BLaER1 (cell line): ENCODE measurements at regions not wholly inside any gene's neighbourhood (a gene's known extent, or its start where the extent isn't known, plus 50 kb on each side); places are given as distances from the start of the nearest gene placed in this dataset.

Experiments
- H3K27ac ChIP-seq: shearing (Covaris generic); formaldehyde crosslinking; 2 replicates; pipeline ENCODE4 v1.8.1; 2022
- H3K27me3 ChIP-seq: shearing (Covaris generic); formaldehyde crosslinking; 2 replicates; pipeline ENCODE4 v1.8.1; 2022
- H3K36me3 ChIP-seq: shearing (Covaris generic); formaldehyde crosslinking; 2 replicates; pipeline ENCODE4 v1.8.1; 2022
- H3K4me1 ChIP-seq: shearing (Covaris generic); formaldehyde crosslinking; 2 replicates; pipeline ENCODE4 v1.8.1; 2022
- H3K4me2 ChIP-seq: shearing (Covaris generic); formaldehyde crosslinking; 2 replicates; pipeline ENCODE4 v1.8.1; 2022
- H3K4me3 ChIP-seq: shearing (Covaris generic); formaldehyde crosslinking; 2 replicates; pipeline ENCODE4 v1.8.1; 2022
- H3K9ac ChIP-seq: shearing (Covaris generic); formaldehyde crosslinking; 2 replicates; pipeline ENCODE4 v1.8.1; 2022
- H3K9me3 ChIP-seq: shearing (Covaris generic); formaldehyde crosslinking; 2 replicates; pipeline ENCODE4 v1.8.1; 2022
- H4K20me1 ChIP-seq: shearing (Covaris generic); formaldehyde crosslinking; 2 replicates; pipeline ENCODE4 v1.8.1; 2022
- Cebpa-rat ChIP-seq: shearing (Covaris generic); IDR thresholded peaks from 2 replicates; pipeline ENCODE4 v1.8.1; 2022

DNA sequence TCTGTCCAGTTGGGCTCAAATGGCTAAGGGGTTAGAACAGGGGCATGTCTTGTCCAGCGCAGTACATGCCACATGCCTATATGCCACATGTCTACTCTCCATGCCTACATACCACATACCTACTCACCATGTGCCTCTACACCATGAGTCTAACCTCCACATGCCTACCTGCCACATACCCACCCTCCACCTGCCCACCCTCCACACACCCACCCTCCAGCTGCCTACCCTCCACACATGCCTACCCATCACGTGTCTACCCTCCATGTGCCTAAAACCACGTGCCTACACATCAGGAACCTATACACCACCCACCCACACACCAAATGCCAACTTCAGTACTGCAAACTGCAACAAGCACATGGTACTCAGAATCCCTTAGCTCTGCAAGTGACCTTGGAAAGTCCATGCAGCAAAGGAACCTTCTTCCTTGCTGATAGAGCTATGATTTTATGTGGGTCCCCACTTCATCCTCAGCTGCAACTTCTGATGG is 113.0 kb upstream of the CST7 start:
- H3K27ac ChIP-seq = no peak overlapping the region
- H3K4me2 ChIP-seq = no peak overlapping the region
- H3K9ac ChIP-seq = no peak overlapping the region
- no peak for TF ChIP-seq Cebpa-rat
- no peaks in the 10 kb centered on the region for H3K27me3 ChIP-seq
- H4K20me1 ChIP-seq = no peaks in the 10 kb centered on the region
- H3K9me3 ChIP-seq = peaks cover under 1% of the 10 kb centered on the region; the same call in 1 of the 2 replicates
- H3K4me3 ChIP-seq = no peak overlapping the region
- peaks cover 50% of the 10 kb centered on the region for H3K4me1 ChIP-seq
- no peaks in the 10 kb centered on the region for H3K36me3 ChIP-seq

DNA sequence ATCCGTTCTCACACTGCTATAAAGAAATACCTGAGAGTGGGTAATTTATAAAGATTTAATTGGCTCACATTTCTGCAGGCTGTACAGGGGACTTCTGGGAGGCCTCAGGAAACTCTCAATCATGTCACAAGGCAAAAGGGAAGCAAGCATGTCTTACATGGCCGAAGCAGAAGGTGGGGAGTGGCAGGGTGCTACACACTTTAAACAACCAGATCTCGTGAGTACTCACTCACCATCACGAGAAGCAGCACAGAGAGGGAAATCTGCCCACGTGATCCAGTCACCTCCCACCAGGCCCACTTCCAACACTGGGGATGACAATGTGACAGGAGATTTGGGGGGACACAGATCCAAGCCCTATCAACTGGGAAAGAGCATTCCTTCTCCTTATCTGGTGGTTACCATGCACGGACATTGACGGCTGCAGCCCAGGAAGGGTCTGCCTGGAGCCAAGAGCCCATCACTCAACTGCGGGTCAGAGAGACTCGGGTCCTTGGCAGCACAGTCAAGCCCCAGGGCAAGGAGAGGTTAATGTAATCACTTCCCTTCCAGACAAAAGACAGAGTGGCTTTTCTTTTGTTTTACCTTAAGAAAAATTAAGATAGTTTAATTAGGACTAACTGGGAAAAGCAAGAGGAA is 112.3 kb upstream of the CST7 start:
- no peak for TF ChIP-seq Cebpa-rat
- no peaks in the 10 kb centered on the region for H4K20me1 ChIP-seq
- no peak overlapping the region for H3K4me2 ChIP-seq
- H3K27me3 ChIP-seq = no peaks in the 10 kb centered on the region
- H3K9me3 ChIP-seq = no peaks in the 10 kb centered on the region
- no peak overlapping the region for H3K27ac ChIP-seq
- no peak overlapping the region for H3K4me3 ChIP-seq
- no peaks in the 10 kb centered on the region for H3K36me3 ChIP-seq
- no peak overlapping the region for H3K9ac ChIP-seq
- peaks cover 44% of the 10 kb centered on the region for H3K4me1 ChIP-seq

DNA sequence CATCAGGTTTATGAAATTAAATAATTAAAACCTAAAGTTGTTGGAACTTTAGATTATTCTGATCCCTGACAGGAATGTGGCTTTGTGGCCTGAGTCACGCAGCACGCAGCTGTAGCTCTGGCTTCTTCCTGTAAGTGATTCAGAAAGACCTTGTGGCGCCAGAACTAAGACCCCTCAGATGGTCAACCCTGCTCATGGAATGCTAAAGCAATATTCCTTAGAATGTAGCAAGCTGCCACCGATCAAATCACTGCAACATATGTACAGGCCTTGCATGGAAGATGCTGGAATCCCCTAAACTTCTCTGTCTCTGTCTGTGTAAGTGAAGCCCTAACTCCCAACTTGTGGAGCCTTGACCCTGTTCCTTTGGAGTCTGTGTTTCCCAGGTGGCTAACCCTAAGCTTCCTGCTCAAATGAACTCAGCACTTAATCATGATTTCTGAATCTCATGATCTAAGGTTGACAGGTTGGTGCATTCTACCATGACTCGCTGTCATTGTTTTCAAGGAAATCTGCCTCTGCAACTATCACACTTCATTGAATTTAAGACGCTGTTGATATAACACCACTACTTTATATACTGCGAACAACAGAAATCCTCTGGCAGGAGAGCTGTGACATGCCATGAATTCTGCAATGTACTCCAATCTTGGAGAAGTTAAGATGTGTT is 111.2 kb upstream of the CST7 start:
- peak overlapping the region; percentile 70 for H3K4me2 ChIP-seq
- H3K27ac ChIP-seq = no peak overlapping the region
- H3K9me3 ChIP-seq = no peaks in the 10 kb centered on the region
- no peaks in the 10 kb centered on the region for H3K36me3 ChIP-seq
- no peak overlapping the region for H3K9ac ChIP-seq
- H3K4me1 ChIP-seq = peaks cover 54% of the 10 kb centered on the region
- no peak for TF ChIP-seq Cebpa-rat
- no peak overlapping the region for H3K4me3 ChIP-seq
- no peaks in the 10 kb centered on the region for H4K20me1 ChIP-seq
- no peaks in the 10 kb centered on the region for H3K27me3 ChIP-seq

DNA sequence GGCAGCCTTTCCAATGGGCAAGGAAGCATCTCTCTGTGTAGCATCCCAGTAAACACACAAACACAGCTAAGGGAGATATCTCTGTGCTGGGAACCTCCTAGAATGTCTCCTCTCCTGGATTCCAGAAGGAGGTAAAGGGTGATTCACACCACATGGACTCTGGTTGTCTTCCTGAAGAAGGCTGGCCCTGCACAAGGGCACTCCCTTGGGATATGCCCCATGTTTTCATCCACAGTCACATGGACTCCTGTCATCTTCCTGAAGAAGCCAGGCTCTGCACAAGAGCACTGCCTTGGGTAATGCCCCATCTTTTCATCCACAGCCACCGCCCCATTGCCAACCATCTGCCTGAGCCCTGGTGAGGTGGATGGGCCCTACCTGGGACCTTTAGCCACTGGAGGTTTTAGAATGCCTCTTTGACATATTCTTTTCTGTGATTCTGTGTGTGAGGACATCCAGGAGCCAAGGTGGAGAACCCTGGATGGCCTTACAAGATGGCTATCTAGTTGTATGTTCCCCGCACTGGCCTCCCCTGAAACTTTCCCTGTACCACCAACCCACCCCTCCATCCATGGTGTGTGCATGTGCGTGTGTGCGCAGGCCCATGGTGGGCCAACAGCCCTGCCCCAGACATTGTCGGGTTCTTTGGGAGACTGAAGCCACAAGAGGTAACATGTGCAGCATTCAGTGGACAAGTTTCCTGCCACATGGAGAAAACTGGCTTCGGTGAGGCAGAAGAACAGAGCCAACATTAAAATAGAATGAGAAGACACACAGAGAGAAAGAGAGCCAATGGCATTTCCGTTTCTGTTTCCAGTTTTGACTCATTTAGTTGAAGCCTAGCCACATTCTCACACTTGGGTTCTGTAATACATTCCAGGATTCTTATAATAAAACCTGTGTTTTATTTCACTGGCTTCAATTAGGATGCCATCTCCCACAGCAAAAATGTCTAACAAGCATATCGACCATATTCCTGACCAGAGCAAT is 110.2 kb upstream of the CST7 start:
- Histone ChIP-seq H3K27ac (no peak overlapping the region), H3K4me3 (no peak overlapping the region), H4K20me1 (no peaks in the 10 kb centered on the region), H3K9ac (no peak overlapping the region), H3K4me1 (peaks cover 53% of the 10 kb centered on the region), H3K4me2 (peak overlapping the region; percentile 70), H3K9me3 (no peaks in the 10 kb centered on the region), H3K27me3 (no peaks in the 10 kb centered on the region), H3K36me3 (no peaks in the 10 kb centered on the region)
- no peak for TF ChIP-seq Cebpa-rat

DNA sequence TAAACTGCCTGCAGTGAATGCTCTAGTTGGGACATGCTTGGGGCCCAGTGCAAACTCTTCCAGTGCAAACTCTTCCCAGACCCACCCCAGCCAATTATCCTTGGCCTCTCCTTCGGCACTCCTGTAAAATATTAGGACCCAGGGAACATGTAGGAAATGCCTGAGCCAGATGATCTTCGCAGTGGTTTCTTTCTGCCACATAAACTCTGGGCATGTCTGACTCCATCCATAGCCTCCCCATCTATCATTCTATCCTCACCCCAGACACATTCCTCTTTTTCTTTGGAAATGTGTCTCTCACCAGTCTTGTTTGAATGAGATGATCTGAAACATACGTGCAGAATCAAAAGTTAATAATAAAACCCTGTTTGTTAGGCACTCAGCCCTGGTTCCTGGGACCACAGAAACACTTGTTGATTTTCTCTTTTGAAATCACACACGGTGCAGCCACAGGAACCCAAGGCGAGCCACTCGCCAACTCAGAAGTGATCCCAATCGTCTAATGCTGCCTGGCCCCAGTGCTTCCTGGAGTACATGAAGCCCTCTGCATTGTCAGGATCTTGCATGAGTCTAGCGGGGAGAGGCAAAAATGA is 108.9 kb upstream of the CST7 start:
- Histone ChIP-seq H3K27me3 (no peaks in the 10 kb centered on the region), H3K36me3 (no peaks in the 10 kb centered on the region), H3K9me3 (no peaks in the 10 kb centered on the region), H3K27ac (no peak overlapping the region), H3K4me1 (peaks cover 53% of the 10 kb centered on the region), H4K20me1 (no peaks in the 10 kb centered on the region), H3K4me2 (peak overlapping the region; percentile 22), H3K4me3 (no peak overlapping the region), H3K9ac (no peak overlapping the region)
- no peak for TF ChIP-seq Cebpa-rat

DNA sequence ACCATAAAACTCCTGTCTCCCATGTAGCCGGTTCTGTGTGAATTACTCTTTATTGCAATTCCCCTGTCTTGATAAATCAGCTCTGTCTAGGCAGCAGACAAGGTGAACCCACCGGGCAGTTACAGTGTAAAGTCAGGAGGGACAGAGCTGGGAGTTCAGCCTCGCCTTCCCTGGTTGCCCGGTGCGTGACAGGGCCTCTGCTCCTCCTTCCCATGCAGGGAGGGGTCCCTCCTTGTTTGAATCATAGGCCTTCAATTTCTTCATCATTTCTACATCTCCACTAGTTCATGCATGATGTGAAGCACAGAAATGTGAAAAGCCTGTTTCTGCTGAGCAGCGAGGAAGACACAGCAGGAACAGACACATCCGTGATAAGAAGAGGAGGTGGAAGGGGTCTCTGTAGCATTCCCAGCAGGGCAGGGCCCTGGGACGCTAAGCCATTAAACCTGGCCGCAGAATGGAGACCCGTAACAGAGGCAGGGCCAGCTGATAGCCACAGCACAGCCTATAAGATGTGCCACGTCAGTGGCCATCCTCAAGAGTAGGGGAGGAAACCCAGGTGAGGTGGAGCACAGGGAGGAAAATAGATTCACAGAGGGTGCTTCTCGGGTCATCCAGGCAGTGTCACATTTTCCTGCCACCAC is 106.7 kb upstream of the CST7 start:
- no peak for TF ChIP-seq Cebpa-rat
- Histone ChIP-seq H3K9ac (no peak overlapping the region), H3K4me1 (peaks cover 61% of the 10 kb centered on the region), H3K4me2 (peak overlapping the region; percentile 76), H4K20me1 (no peaks in the 10 kb centered on the region), H3K27ac (no peak overlapping the region), H3K36me3 (no peaks in the 10 kb centered on the region), H3K4me3 (no peak overlapping the region), H3K9me3 (peaks cover 8% of the 10 kb centered on the region), H3K27me3 (no peaks in the 10 kb centered on the region)

DNA sequence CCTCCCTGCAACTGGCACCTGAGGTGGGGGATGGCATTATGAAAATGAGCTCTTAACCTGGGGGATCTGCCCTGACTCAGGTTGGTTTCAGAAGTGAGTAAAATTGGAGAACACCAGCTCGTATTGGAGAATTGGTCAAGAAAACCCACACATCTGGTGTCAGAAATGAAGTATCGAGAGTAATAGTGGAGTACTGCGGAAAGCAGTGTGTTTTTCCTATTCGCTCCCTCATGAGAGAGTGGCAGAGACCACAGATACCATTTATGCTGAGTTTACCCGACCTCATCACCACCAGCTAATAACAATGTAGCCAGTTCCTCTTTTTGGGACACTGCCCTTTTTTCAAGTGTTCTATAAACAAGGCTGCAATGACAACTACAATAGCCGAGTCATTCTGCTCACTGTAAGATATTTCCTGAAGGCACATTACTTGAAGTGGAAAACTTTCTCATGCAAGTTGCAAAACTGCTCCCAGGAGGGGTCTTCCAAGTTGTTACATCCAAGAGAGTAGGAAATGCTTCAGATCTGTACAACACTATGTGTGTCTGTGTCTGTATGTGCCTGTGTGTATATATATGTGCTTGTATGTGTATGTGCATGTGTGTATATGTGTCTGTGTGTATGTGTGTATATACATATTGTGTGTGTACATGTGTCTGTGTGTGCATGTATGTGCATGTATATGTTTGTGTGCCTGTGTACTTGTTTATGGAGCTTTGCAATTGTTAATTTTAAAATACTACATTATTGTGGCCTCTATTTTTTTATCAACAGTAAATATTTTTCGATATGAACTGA is 106.0 kb upstream of the CST7 start:
- Histone ChIP-seq H4K20me1 (no peaks in the 10 kb centered on the region), H3K4me2 (peak overlapping the region; percentile 76), H3K9me3 (peaks cover 11% of the 10 kb centered on the region), H3K4me3 (no peak overlapping the region), H3K36me3 (no peaks in the 10 kb centered on the region), H3K27ac (no peak overlapping the region), H3K27me3 (no peaks in the 10 kb centered on the region), H3K4me1 (peaks cover 54% of the 10 kb centered on the region), H3K9ac (no peak overlapping the region)
- TF ChIP-seq Cebpa-rat = no peak

DNA sequence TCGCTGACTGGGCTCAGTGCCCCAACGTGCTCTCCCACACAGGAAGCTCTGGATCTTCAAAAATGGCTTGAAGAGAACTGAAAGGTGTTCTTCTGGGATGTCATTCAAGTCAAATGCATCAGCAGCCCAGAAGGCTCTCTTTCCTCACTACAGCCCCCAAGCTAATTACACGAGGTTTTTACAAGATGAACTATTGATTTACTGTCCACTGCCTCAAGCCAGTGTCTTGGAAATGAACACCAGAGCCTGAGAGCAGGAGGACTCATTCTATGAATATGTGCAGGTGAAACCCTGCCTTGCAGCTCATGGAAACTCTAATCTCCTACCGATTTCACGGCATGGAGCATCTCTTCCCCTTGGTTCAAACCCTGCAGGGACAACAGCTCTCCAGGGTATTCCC is 98.9 kb upstream of the CST7 start:
- Histone ChIP-seq H3K4me3 (no peak overlapping the region), H3K4me2 (no peak overlapping the region), H3K36me3 (no peaks in the 10 kb centered on the region), H3K9me3 (peaks cover 32% of the 10 kb centered on the region), H3K27me3 (no peaks in the 10 kb centered on the region), H4K20me1 (no peaks in the 10 kb centered on the region), H3K4me1 (peaks cover 9% of the 10 kb centered on the region), H3K9ac (no peak overlapping the region), H3K27ac (no peak overlapping the region)
- TF ChIP-seq Cebpa-rat = no peak
